ENCODE measurements at regions not wholly inside any gene's neighbourhood (a gene's known extent, or its start where the extent isn't known, plus 50 kb on each side); places are given as distances from the start of the nearest gene placed in this dataset.

- DNase-seq: no peak
- 72 to 77% (median 76%) methylated on average over 4 of the region's 4 CpGs for WGBS, 3 donors
- no peaks in the 10 kb centered on the region for H3K27me3 ChIP-seq
- no peaks in the 10 kb centered on the region for H3K9me3 ChIP-seq
- no peak for TF ChIP-seq POLR2A (IDR thresholded peaks at IDR 0.05)
- TF ChIP-seq EP300 (IDR thresholded peaks at IDR 0.05): no peak
- no peak for TF ChIP-seq CTCF (IDR thresholded peaks at IDR 0.05)
- H3K36me3 ChIP-seq: no peaks in the 10 kb centered on the region
- no peaks in the 10 kb centered on the region for H3K4me1 ChIP-seq (ENCODE audit: insufficient read depth)
- no peak overlapping the region for H3K27ac ChIP-seq
- intact Hi-C loops (cut with DNase I): no loop called here
- no peak overlapping the region for H3K4me3 ChIP-seq
Measured at GRCh38 chr1:164240081-164240480, 318.9 kb upstream of the PBX1 start.

GRCh38 chr1:164250365-164250764, 308.6 kb upstream of the PBX1 start:
- H3K4me1 ChIP-seq (ENCODE audit: insufficient read depth): no peaks in the 10 kb centered on the region
- DNase-seq: no peak
- no peak overlapping the region for H3K27ac ChIP-seq
- no peaks in the 10 kb centered on the region for H3K36me3 ChIP-seq
- TF ChIP-seq POLR2A (IDR thresholded peaks at IDR 0.05) (no peak), EP300 (IDR thresholded peaks at IDR 0.05) (no peak), CTCF (IDR thresholded peaks at IDR 0.05) (no peak)
- H3K4me3 ChIP-seq: no peak overlapping the region
- intact Hi-C loops (cut with DNase I): no loop called here
- no peaks in the 10 kb centered on the region for H3K27me3 ChIP-seq
- no peaks in the 10 kb centered on the region for H3K9me3 ChIP-seq

- no peaks in the 10 kb centered on the region for H3K4me1 ChIP-seq (ENCODE audit: insufficient read depth)
- intact Hi-C loops (cut with DNase I): no loop called here
- TF ChIP-seq POLR2A (IDR thresholded peaks at IDR 0.05): no peak
- no peak for TF ChIP-seq EP300 (IDR thresholded peaks at IDR 0.05)
- no peak for TF ChIP-seq CTCF (IDR thresholded peaks at IDR 0.05)
- no peaks in the 10 kb centered on the region for H3K36me3 ChIP-seq
- DNase-seq: no peak
- H3K27me3 ChIP-seq: no peaks in the 10 kb centered on the region
- H3K27ac ChIP-seq: no peak overlapping the region
- no peak overlapping the region for H3K4me3 ChIP-seq
- no peaks in the 10 kb centered on the region for H3K9me3 ChIP-seq
- WGBS, 3 donors: 77 to 78% (median 78%) methylated on average over 3 of the region's 3 CpGs
Measured at GRCh38 chr1:164256456-164256855, 302.5 kb upstream of the PBX1 start.

- no peak for DNase-seq
- 84 to 90% (median 85%) methylated on average over 2 of the region's 2 CpGs for WGBS, 3 donors
Measured at GRCh38 chr1:164261691-164262240, 297.2 kb upstream of the PBX1 start.

More at GRCh38 chr1:164261691-164262240, 297.2 kb upstream of the PBX1 start:
- no peaks in the 10 kb centered on the region for H3K9me3 ChIP-seq
- TF ChIP-seq EP300 (IDR thresholded peaks at IDR 0.05): no peak
- no peak for TF ChIP-seq CTCF (IDR thresholded peaks at IDR 0.05)
- H3K27ac ChIP-seq: no peak overlapping the region
- intact Hi-C loops (cut with DNase I): no loop called here
- H3K36me3 ChIP-seq: no peaks in the 10 kb centered on the region
- H3K4me3 ChIP-seq: no peak overlapping the region
- no peaks in the 10 kb centered on the region for H3K27me3 ChIP-seq
- no peaks in the 10 kb centered on the region for H3K4me1 ChIP-seq (ENCODE audit: insufficient read depth)
